Astrocyte (in vitro differentiated cells and primary cell): ENCODE measurements at regions not wholly inside any gene's neighbourhood (a gene's known extent, or its start where the extent isn't known, plus 50 kb on each side); places are given as distances from the start of the nearest gene placed in this dataset.

ENCODE experiments used
- EZH2 ChIP-seq: IDR thresholded peaks from 2 replicates; pipeline ENCODE4 v1.6.1; 2012; ENCODE audit warnings: mild to moderate bottlenecking, low read length, inconsistent platforms; ENCODE audit not compliant: insufficient read depth
- TF ChIP-seq, protein P1 (sequence below): IDR thresholded peaks from 2 replicates; pipeline ENCODE4 v1.5.1; 2011; ENCODE audit warnings: low read depth, mild to moderate bottlenecking, inconsistent platforms, low read length, moderate library complexity; ENCODE audit not compliant: insufficient read depth

DNA sequence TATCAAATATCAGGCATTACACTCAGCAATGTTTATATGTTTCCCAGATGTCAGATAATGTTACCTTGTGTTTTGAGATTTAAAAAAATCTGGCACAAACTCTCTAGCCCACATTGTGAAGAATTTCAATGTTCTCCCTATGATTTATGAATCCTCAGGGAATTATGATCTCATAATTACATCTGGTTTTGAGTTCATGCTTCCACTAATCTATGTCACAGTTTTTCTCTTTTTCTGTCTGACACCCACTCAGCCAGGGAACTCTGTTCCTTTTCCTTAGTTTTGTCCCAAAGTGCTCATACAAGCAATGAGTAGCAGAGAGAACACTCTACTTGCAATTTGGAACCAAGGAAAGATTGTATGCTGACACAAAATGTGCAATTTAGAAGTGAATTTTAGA, 212.1 kb upstream of the POF1B start:
- TF ChIP-seq, protein P1, sequence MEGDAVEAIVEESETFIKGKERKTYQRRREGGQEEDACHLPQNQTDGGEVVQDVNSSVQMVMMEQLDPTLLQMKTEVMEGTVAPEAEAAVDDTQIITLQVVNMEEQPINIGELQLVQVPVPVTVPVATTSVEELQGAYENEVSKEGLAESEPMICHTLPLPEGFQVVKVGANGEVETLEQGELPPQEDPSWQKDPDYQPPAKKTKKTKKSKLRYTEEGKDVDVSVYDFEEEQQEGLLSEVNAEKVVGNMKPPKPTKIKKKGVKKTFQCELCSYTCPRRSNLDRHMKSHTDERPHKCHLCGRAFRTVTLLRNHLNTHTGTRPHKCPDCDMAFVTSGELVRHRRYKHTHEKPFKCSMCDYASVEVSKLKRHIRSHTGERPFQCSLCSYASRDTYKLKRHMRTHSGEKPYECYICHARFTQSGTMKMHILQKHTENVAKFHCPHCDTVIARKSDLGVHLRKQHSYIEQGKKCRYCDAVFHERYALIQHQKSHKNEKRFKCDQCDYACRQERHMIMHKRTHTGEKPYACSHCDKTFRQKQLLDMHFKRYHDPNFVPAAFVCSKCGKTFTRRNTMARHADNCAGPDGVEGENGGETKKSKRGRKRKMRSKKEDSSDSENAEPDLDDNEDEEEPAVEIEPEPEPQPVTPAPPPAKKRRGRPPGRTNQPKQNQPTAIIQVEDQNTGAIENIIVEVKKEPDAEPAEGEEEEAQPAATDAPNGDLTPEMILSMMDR: no peak
- TF ChIP-seq EZH2: no peak
